GM12892 (cell line): ENCODE measurements at regions not wholly inside any gene's neighbourhood (a gene's known extent, or its start where the extent isn't known, plus 50 kb on each side); places are given as distances from the start of the nearest gene placed in this dataset.

Experiments used
- DNase-seq: peaks from one replicate; pipeline ENCODE4 v3.0.0; 2011; ENCODE audit not compliant: insufficient read length
- FAIRE-seq: peaks from 2 replicates; lab custom pipeline; 2011; peaks lifted over from hg19 to GRCh38; lab: Jason Lieb, UNC
- POLR2A ChIP-seq: IDR thresholded peaks from 2 replicates; pipeline ENCODE4 v1.6.1; 2011; ENCODE audit warnings: low read depth, low read length, control low read depth
- POLR2AphosphoS5 ChIP-seq: IDR thresholded peaks from 2 replicates; pipeline ENCODE4 v1.6.1; 2011; ENCODE audit warnings: low read depth, low read length, control low read depth
- TAF1 ChIP-seq: IDR thresholded peaks from 2 replicates; pipeline ENCODE4 v1.6.1; 2011; ENCODE audit warnings: low read depth, mild to moderate bottlenecking, control low read depth, low read length, borderline replicate concordance

DNA sequence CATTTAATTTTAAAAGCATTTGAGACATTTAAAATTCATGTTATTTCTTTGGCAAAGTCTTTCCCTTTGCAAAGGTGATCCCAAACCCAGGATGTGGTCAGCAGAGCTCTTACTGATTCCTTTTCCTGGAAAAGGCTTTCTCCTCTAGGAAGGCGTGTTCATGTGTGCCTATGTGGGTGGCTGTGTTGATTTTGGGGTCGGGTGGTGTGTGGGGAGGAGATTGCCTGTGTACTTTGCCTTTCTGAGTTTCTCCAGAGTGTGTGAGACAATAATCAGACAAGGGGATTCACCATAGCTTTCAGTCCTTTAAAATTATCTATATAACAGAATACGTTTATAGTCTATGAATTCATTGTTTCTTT is 173.2 kb downstream of the SOCS6 start:
- TF ChIP-seq TAF1 (no peak), POLR2AphosphoS5 (no peak), POLR2A (no peak)
- no peak for DNase-seq
- FAIRE-seq: no peak

DNA sequence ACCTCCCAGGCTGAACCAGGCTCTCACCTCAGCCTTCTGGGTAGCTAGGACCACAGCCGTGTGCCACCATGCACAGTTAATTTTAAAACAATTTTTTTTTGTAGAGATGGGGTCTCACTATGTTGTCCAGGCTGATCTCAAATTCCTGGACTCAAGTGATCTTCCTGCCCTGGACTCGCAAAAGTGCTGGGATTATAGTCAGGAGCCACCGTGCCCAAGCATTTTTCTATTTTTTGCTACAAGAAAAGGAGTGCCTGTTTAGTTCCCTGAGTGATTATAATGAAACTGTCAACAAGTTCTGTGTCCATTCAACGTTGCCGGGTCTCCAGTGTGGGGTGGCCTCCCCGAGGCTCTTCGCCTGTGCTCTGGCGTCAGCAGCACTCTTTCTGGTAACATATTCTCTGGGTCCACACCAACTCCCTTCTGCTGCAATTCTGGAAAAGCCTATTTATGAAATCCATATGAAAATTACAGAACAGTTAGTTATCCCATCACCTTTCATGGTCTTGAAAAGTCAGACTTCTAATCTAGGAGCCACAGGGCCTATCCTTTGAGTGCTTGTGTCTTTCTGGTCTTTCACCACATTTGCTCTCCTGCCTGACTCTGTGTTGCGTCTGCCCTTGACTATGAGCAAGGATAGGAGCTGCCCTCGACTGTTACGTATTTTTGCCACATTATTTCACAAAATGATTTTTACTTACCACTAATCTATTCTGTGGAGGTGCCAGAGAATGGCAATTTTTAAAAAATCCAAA is 172.7 kb downstream of the SOCS6 start:
- no peak for FAIRE-seq
- DNase-seq: no peak
- TF ChIP-seq TAF1: no peak
- TF ChIP-seq POLR2A: no peak
- no peak for TF ChIP-seq POLR2AphosphoS5

DNA sequence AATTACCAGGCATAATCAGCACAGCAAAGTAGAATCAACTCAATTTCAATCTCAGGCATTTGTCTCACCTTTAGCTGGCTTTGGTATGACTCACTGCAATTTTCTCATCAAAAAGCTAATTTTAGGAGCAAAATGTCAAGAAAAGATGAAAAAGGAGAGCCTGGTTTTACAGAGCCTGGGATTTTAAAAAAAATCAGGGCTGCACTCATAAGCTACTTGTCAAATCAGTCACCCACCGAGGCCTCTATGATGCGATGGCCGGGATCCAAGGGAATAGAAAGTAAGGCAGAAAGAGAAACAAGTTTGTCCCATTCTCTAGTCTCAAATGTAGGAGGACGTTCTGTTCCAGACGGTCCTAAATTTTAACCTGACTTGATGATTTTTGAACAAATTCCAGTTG is 170.9 kb downstream of the SOCS6 start:
- no peak for FAIRE-seq
- no peak for TF ChIP-seq POLR2A
- no peak for DNase-seq

DNA sequence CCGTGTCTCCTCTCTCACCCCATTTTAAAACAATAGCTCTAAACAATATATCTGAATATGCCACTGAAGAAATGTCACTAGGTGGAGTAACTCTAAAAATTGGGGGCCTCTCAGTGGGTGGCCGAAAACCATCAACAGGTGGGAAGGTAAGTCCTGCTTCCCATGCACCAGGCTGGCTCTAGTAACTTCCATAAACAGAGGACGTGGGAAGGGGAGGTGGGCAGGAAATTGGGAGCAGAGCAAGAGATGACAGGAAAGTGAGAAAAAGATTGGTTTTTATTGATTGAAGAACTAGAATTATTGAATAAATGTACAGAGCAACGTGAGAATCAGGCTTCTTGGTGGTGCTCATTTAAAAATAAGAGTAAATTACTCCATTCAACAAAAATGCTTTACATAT is 170.4 kb downstream of the SOCS6 start:
- DNase-seq: no peak
- FAIRE-seq: no peak
- TF ChIP-seq POLR2A (no peak), TAF1 (no peak), POLR2AphosphoS5 (no peak)

DNA sequence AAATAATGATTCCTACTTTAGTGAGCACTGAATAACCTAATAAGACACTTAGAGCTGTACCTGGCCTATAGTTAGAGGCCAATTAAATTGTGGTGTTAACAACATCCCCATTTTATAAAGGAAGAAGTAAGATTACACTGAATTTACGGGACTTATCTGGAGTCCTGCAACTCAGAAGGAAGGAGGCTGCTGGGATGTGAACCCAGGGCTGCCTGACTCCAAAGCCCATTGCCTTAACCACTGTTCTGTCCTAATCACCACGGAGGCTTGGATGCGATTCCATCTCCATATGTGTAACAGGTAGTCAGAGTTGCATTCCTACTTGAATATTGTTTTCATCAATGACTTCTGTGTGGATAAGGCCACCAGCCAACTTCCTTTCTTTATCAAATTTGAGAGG is 168.9 kb downstream of the SOCS6 start:
- FAIRE-seq (no peak), DNase-seq (no peak)
- TF ChIP-seq POLR2A (no peak), TAF1 (no peak), POLR2AphosphoS5 (no peak)

DNA sequence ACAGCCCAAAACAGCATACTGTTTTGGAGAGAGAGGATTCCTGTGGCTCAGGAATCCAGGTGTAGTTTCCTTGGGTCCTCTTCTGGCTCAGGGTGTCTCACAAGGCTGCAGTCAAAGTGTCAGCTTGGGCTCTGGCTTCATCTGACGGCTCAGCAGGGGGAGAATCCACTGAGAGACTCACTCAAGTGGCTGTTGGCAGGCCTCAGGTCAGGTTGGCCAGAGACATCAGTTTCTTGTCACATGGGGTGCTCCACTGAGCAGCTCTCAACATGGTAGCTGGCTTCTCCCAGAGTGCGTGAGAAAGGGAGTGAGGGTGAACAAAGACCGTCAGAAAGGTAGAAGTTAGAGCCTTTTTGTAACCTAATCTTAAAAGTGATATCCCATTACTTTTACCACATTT is 168.4 kb downstream of the SOCS6 start:
- no peak for FAIRE-seq
- no peak for DNase-seq
- TF ChIP-seq TAF1: no peak
- TF ChIP-seq POLR2AphosphoS5: no peak
- no peak for TF ChIP-seq POLR2A

DNA sequence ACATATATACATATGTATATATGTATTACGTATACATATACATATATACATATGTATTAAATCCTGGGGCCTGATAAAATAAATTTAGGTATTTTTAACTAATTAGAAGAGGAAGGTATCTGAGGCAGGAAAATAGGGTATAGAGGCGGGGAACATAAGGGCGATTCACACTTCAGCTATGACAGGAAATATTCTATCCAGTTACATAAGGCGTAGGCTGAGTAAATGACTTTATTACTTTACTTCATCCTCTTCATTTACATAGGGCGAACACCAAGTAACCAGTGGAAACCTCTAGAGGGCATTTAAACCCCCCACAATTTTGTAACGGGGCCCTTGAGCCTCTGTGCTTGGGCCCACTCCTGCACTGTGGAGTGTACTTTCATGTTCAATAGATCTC is 167.5 kb downstream of the SOCS6 start:
- TF ChIP-seq POLR2AphosphoS5 (no peak), TAF1 (no peak)
- DNase-seq (no peak), FAIRE-seq (no peak)

DNA sequence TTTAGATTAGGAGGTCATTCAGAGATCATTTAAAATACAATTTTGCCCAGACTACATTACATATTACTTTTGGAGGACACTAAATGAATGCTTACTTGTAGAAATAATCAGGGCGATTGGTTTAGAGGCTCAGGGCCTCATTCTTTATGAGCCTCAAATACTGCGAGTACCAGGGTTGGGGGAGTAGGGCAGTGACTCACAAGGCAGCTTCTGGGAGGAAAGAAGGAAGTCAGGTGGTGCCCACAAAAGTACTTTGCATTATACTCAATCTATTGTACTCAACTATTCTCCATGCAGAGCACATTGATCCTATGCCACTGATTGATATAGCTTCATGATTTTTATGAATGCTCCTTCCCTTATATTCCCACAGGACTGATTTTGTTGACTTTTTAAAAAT is 166.9 kb downstream of the SOCS6 start:
- DNase-seq (no peak), FAIRE-seq (no peak)
- TF ChIP-seq POLR2A: no peak
- TF ChIP-seq POLR2AphosphoS5: no peak
- no peak for TF ChIP-seq TAF1

DNA sequence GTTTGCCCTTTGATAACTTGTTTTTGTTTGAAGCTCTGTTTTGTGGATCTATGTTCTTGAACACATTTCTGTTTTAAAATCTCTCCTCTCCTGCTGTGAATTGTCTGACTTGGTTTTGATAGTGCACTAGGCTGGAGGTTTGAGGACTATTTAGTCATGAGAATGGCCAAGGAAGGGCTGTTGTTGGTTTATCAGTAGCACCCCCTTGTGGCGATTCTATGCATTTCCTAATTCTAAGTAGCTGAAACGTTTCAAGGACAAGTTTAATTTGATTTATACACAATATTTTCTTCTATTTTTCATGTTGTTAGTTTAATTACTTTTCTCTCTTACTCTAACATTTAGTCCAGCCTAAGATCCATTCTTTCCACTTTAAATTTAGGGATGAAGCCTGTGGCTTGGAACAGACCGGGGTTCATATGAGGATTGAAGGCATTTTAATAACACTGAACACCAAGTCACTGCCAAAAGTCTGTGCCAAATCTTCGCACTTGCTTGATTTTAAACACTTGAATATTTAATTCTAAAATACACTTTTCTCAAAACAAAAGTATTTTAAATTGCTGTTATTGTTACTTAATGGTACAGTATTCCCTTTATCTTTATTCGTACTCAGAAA is 166.0 kb downstream of the SOCS6 start:
- DNase-seq (no peak), FAIRE-seq (peak; percentile 82)
- TF ChIP-seq POLR2AphosphoS5: no peak
- no peak for TF ChIP-seq TAF1

DNA sequence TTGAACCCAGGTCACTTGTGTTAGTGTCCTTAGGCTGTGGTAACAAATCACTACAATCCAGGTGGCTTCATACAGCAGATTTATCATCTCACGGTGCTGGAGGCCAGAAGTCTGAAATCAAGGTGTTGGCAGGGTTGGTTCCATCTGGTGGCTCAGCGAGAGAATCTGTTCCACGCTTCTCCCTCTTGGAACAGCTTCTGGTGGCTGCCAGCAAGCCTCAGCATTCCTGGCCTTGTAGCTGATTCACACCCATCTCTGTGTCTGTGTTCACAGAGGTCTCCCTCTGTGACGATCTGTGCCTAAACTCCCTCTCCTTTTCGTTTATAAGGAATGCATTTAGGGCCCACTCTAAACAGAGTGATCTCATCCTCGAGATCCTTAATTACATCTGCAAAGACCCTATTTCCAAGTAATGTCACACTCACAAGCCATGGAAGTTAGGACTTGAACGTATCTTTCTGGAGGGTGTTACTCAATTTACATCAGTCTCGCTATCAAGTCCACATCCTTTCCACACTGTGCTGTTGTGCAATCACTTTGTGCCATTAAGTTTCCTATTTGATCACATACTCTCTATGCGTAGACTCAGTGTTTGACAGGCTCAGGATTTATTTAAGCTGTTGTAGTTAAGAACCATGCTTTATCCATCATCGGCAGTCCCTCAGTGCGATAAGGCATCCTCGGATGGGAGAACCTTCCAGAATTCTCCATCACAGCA is 164.4 kb downstream of the SOCS6 start:
- no peak for DNase-seq
- no peak for TF ChIP-seq POLR2A
- no peak for TF ChIP-seq POLR2AphosphoS5
- TF ChIP-seq TAF1: no peak
- FAIRE-seq: no peak

DNA sequence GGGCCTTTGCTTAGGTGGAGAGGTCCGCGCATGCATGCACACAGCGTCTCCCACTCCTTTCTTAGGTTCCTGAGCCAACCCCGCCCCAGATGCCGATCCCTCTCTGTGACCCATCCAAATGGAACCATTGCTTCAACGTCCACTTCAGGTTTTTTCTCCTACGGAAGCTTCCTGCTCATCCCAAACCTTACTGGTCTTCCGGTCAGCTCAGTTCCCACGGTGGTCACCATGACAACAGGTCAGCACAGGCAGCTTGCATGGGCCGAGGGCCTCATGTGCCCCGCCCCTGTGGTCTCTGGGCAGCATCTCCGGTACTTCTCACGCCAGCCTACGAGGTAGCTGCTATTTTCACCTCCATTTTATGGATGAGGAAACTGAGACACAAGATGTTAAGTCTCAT is 163.7 kb downstream of the SOCS6 start:
- FAIRE-seq: no peak
- DNase-seq: no peak
- TF ChIP-seq POLR2AphosphoS5 (no peak), POLR2A (no peak), TAF1 (no peak)

DNA sequence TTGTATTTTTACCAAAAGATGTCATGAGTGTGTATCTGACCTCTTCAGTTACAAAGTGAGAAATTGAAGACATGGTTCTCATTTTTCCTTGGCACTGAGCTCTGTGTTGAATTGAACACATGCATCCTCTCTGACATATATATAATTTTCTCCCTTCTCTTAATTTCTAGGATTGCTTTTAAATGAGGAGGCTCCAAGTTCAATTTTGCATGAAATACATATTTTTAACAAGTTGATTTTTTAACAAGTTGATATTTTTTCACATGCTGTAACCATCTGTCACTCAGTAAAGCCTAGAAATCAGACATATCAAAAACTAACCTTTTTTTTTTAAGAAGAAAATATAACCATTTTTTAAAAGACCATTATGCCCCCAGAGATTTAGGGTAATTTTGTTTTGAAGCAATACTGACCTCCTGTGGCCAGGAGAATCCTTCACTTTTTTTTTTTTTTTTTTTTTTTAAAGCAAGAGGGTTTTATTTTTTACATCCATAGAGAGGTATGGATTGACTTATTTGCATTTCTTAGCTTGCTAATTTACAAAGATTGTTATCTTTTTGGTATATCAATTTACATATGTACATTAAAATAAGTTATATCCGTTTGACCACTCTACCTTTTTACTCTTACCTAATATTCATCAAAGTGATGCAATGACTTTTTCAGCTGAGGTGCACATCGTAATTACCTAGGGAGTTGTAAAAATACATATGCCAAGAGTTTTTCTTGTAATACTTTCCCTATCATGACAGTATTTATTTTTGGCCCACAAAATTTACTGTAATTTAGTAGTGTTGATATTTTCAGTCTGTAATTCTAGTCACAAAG is 161.8 kb downstream of the SOCS6 start:
- FAIRE-seq (no peak), DNase-seq (no peak)
- no peak for TF ChIP-seq POLR2A
- no peak for TF ChIP-seq POLR2AphosphoS5
- TF ChIP-seq TAF1: no peak
